ENCODE measurements at regions not wholly inside any gene's neighbourhood (a gene's known extent, or its start where the extent isn't known, plus 50 kb on each side); places are given as distances from the start of the nearest gene placed in this dataset.

DNA sequence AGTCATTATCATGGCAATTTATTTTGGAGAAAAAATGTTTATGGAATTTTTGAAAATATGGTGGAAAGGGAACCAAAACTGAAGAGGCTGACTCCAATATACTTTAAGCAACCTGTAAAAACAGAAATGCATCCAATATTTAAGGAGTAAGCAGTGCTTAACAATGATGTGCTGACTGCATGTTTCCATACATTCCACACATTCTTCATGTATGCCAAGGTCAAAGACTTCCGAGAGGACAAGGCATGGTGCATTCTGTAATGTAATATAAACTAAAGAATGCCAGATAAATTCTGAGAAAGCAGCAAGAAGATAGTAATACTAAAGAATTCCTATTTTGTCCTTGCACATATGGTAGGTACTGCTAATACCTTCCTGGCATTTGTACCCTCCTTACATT, 2015.9 kb upstream of the CDH9 start (continued):
- no peak for TF ChIP-seq REST (IDR thresholded peaks at IDR 0.05; ENCODE audit: low read depth, low read length)
- TF ChIP-seq JUND (IDR thresholded peaks at IDR 0.05) = no peak

GRCh38 chr5:29051509-29051908, 2013.1 kb upstream of the CDH9 start:
- H3K9ac ChIP-seq = no peak overlapping the region
- H3K4me2 ChIP-seq = no peak overlapping the region
- H4K20me1 ChIP-seq (ENCODE audit: insufficient read depth) = no peaks in the 10 kb centered on the region
- no peak overlapping the region for H2AFZ ChIP-seq (ENCODE audit: low read depth)
- no peaks in the 10 kb centered on the region for H3K27me3 ChIP-seq (ENCODE audit: insufficient read depth)
- H3K79me2 ChIP-seq (ENCODE audit: insufficient read depth) = no peaks in the 10 kb centered on the region
- no peaks in the 10 kb centered on the region for H3F3A ChIP-seq (replicated peaks; ENCODE audit: insufficient read depth)
- no peak for DNase-seq
- H3K9me3 ChIP-seq = no peaks in the 10 kb centered on the region
- H3K4me1 ChIP-seq (ENCODE audit: control insufficient read depth in 1 of 2, insufficient read depth in 2 of 2, low read depth in 1 of 2, low read length in 1 of 2) = no peaks in the 10 kb centered on the region
- H3K36me3 ChIP-seq (replicated peaks in 1 of 2; ENCODE audit: control insufficient read depth in 1 of 2, insufficient read depth in 2 of 2, low read length in 1 of 2) = no peaks in the 10 kb centered on the region
- no peak overlapping the region for H3K27ac ChIP-seq (ENCODE audit: low read depth in 2 of 2, low read length in 1 of 2)
- H3K9me2 ChIP-seq = no peaks in the 10 kb centered on the region
- WGBS (ENCODE audit: low lambda C conversion rate) = 2% methylated on average over 4 of the region's 4 CpGs
- TF ChIP-seq TCF12 (IDR thresholded peaks at IDR 0.05) = no peak
- no peak for TF ChIP-seq REST (IDR thresholded peaks at IDR 0.05; ENCODE audit: low read depth, low read length)
- TF ChIP-seq, protein P1, sequence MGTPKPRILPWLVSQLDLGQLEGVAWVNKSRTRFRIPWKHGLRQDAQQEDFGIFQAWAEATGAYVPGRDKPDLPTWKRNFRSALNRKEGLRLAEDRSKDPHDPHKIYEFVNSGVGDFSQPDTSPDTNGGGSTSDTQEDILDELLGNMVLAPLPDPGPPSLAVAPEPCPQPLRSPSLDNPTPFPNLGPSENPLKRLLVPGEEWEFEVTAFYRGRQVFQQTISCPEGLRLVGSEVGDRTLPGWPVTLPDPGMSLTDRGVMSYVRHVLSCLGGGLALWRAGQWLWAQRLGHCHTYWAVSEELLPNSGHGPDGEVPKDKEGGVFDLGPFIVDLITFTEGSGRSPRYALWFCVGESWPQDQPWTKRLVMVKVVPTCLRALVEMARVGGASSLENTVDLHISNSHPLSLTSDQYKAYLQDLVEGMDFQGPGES (IDR thresholded peaks at IDR 0.05; ENCODE audit: low read depth, low read length) = no peak
- no peak for TF ChIP-seq USF1 (IDR thresholded peaks at IDR 0.05; ENCODE audit: borderline replicate concordance, low read depth)
- ChIA-PET CTCF (no interaction called here), POLR2A (no interaction called here)
- H3K4me3 ChIP-seq (ENCODE audit: low read depth in 2 of 2, low read length in 1 of 2) = no peak overlapping the region

Data from SK-N-SH (cell line).